ENCODE measurements at regions not wholly inside any gene's neighbourhood (a gene's known extent, or its start where the extent isn't known, plus 50 kb on each side); places are given as distances from the start of the nearest gene placed in this dataset.

DNA sequence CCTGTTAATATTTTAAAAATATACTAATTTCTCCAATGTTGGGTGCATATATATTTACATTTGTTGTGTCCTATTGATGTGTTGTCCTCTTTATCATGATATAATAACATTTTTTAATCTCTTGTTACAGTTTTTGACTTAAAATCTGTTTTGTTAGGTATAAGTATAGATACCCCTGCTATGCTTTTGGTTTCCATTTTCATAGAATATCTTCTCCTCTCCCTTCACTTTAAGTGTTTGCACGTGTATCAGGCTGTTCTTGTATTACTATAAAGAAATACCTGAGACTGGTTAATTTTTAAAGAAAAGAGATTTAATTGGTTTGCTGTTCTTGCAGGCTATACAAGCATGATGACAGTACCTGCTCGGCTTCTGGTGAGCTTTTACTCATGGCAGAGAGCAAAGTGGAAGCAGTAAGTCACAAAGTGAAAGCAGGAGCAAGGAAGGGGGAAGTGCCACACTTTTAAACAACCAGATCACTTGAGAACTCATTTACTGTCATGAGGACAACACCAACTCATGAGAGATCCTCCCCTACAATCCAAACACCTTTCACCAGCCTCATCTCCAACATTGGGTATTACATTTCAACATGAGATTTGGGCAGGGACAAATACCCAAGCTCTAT lies 340.5 kb upstream of the SYNCRIP start:
- TF ChIP-seq, protein P1, sequence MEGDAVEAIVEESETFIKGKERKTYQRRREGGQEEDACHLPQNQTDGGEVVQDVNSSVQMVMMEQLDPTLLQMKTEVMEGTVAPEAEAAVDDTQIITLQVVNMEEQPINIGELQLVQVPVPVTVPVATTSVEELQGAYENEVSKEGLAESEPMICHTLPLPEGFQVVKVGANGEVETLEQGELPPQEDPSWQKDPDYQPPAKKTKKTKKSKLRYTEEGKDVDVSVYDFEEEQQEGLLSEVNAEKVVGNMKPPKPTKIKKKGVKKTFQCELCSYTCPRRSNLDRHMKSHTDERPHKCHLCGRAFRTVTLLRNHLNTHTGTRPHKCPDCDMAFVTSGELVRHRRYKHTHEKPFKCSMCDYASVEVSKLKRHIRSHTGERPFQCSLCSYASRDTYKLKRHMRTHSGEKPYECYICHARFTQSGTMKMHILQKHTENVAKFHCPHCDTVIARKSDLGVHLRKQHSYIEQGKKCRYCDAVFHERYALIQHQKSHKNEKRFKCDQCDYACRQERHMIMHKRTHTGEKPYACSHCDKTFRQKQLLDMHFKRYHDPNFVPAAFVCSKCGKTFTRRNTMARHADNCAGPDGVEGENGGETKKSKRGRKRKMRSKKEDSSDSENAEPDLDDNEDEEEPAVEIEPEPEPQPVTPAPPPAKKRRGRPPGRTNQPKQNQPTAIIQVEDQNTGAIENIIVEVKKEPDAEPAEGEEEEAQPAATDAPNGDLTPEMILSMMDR (IDR thresholded peaks at IDR 0.05) = no peak
- TF ChIP-seq ZFX (IDR thresholded peaks at IDR 0.05; ENCODE audit: borderline replicate concordance) = no peak

All from 22Rv1 (cell line).